OCI-LY1 (cell line): ENCODE measurements at regions not wholly inside any gene's neighbourhood (a gene's known extent, or its start where the extent isn't known, plus 50 kb on each side); places are given as distances from the start of the nearest gene placed in this dataset.

ENCODE experiments used
- H2AFZ ChIP-seq: fragments of 200-600 bp; sonication (generic), shearing (Covaris generic); 2 replicates; pipeline ENCODE4 v1.6.0; 2014; ENCODE audit warnings: antibody characterized with exemption, mild to moderate bottlenecking, low read length
- H3F3A ChIP-seq: fragments of 200-600 bp; sonication (generic), shearing (Covaris generic); 2 replicates; pipeline ENCODE4 v1.6.0; 2014; ENCODE audit warnings: mild to moderate bottlenecking, antibody characterized with exemption, low read length, moderate library complexity; ENCODE audit not compliant: insufficient read depth
- H3K27ac ChIP-seq: fragments of 200-600 bp; sonication (generic); 2 replicates; pipeline ENCODE4 v1.5.1; 2014; ENCODE audit warnings: low read length, mixed run types, mild to moderate bottlenecking, low read depth; ENCODE audit not compliant: poor library complexity, severe bottlenecking
- H3K27me3 ChIP-seq: fragments of 200-600 bp; sonication (generic); 2 replicates; pipeline ENCODE4 v1.6.0; 2014; ENCODE audit warnings: antibody characterized with exemption, mild to moderate bottlenecking, low read length, moderate library complexity; ENCODE audit not compliant: insufficient read depth
- H3K36me3 ChIP-seq: fragments of 200-600 bp; sonication (generic); 2 replicates; pipeline ENCODE4 v1.6.1; 2014; ENCODE audit warnings: mild to moderate bottlenecking, antibody characterized with exemption, low read length, moderate library complexity, mixed read lengths; ENCODE audit not compliant: insufficient read depth
- H3K4me1 ChIP-seq: fragments of 200-600 bp; sonication (generic); 2 replicates; pipeline ENCODE4 v1.5.1; 2014; ENCODE audit warnings: mild to moderate bottlenecking, low read length, moderate library complexity; ENCODE audit not compliant: insufficient read depth, severe bottlenecking
- H3K4me2 ChIP-seq: fragments of 200-600 bp; sonication (generic), shearing (Covaris generic); 2 replicates; pipeline ENCODE4 v1.6.1; 2014; ENCODE audit warnings: low read length
- H3K4me3 ChIP-seq: fragments of 200-600 bp; sonication (generic); 2 replicates; pipeline ENCODE4 v1.5.1; 2014; ENCODE audit warnings: low read length, low read depth, mild to moderate bottlenecking, mixed read lengths; ENCODE audit not compliant: poor library complexity, severe bottlenecking
- H3K79me2 ChIP-seq: fragments of 200-600 bp; shearing (Covaris generic); 2 replicates; pipeline ENCODE4 v1.6.1; 2016; ENCODE audit warnings: mixed run types, low read length, mixed read lengths; ENCODE audit not compliant: insufficient read depth
- H3K9ac ChIP-seq: fragments of 200-600 bp; sonication (generic), shearing (Covaris generic); 2 replicates; pipeline ENCODE4 v1.6.1; 2014; ENCODE audit warnings: mild to moderate bottlenecking, low read length, mixed read lengths
- H3K9me2 ChIP-seq: fragments of 200-600 bp; sonication (generic), shearing (Covaris generic); 2 replicates; pipeline ENCODE4 v1.6.1; 2014; ENCODE audit warnings: low read depth, mild to moderate bottlenecking, low read length, mixed read lengths
- H3K9me3 ChIP-seq: fragments of 200-600 bp; shearing (Covaris generic); 2 replicates; pipeline ENCODE4 v1.6.1; 2014; ENCODE audit warnings: low read length, mixed read lengths
- H4K20me1 ChIP-seq: fragments of 200-600 bp; sonication (generic), shearing (Covaris generic); 2 replicates; pipeline ENCODE4 v1.6.0; 2016; ENCODE audit warnings: mild to moderate bottlenecking, low read length; ENCODE audit not compliant: insufficient read depth
- CTCF ChIP-seq: fragments of 200-600 bp; sonication (generic), shearing (Covaris generic); IDR thresholded peaks from 2 replicates; pipeline ENCODE4 v1.5.1; 2017; ENCODE audit warnings: mild to moderate bottlenecking, antibody characterized with exemption, low read length, moderate library complexity, mixed read lengths
- EZH2 ChIP-seq: fragments of 200-600 bp; sonication (generic), shearing (Covaris generic); IDR thresholded peaks from 2 replicates; pipeline ENCODE4 v1.8.0; 2017; ENCODE audit warnings: borderline replicate concordance, mixed run types, mild to moderate bottlenecking, antibody characterized with exemption, low read length, moderate library complexity, mixed read lengths

- Histone ChIP-seq H3K9me2 (no peaks in the 10 kb centered on the region), H3K27ac (no peak overlapping the region), H3K9me3 (no peaks in the 10 kb centered on the region), H4K20me1 (no peaks in the 10 kb centered on the region), H3K4me1 (no peaks in the 10 kb centered on the region), H2AFZ (no peak overlapping the region), H3K27me3 (no peaks in the 10 kb centered on the region), H3K36me3 (no peaks in the 10 kb centered on the region), H3K4me2 (no peak overlapping the region), H3K4me3 (no peak overlapping the region), H3K9ac (no peak overlapping the region), H3F3A (no peaks in the 10 kb centered on the region), H3K79me2 (no peaks in the 10 kb centered on the region)
- TF ChIP-seq CTCF (no peak), EZH2 (no peak)
These were observed 302.7 kb upstream of the MEOX2 start for GRCh38 chr7:15989194-15989593.

- no peak overlapping the region for H3K4me3 ChIP-seq
- no peaks in the 10 kb centered on the region for H4K20me1 ChIP-seq
- no peaks in the 10 kb centered on the region for H3F3A ChIP-seq
- H3K27ac ChIP-seq = no peak overlapping the region
- H3K9me2 ChIP-seq = no peaks in the 10 kb centered on the region
- no peaks in the 10 kb centered on the region for H3K9me3 ChIP-seq
- H2AFZ ChIP-seq = no peak overlapping the region
- H3K4me2 ChIP-seq = no peak overlapping the region
- H3K79me2 ChIP-seq = no peaks in the 10 kb centered on the region
- no peak for TF ChIP-seq CTCF
- TF ChIP-seq EZH2 = no peak
- no peaks in the 10 kb centered on the region for H3K36me3 ChIP-seq
- H3K27me3 ChIP-seq = no peaks in the 10 kb centered on the region
- no peaks in the 10 kb centered on the region for H3K4me1 ChIP-seq
- no peak overlapping the region for H3K9ac ChIP-seq
These were observed 299.3 kb upstream of the MEOX2 start for GRCh38 chr7:15985587-15986384.

GRCh38 chr7:15977663-15978062, 291.2 kb upstream of the MEOX2 start:
- Histone ChIP-seq H3K36me3 (no peaks in the 10 kb centered on the region), H3K9me3 (no peaks in the 10 kb centered on the region), H2AFZ (no peak overlapping the region), H3K27ac (no peak overlapping the region), H3K4me3 (no peak overlapping the region), H4K20me1 (no peaks in the 10 kb centered on the region), H3K4me2 (no peak overlapping the region), H3K27me3 (no peaks in the 10 kb centered on the region), H3F3A (no peaks in the 10 kb centered on the region), H3K79me2 (no peaks in the 10 kb centered on the region), H3K9me2 (no peaks in the 10 kb centered on the region), H3K4me1 (no peaks in the 10 kb centered on the region), H3K9ac (no peak overlapping the region)
- TF ChIP-seq CTCF = no peak
- no peak for TF ChIP-seq EZH2
